ENCODE measurements at regions not wholly inside any gene's neighbourhood (a gene's known extent, or its start where the extent isn't known, plus 50 kb on each side); places are given as distances from the start of the nearest gene placed in this dataset.

DNA sequence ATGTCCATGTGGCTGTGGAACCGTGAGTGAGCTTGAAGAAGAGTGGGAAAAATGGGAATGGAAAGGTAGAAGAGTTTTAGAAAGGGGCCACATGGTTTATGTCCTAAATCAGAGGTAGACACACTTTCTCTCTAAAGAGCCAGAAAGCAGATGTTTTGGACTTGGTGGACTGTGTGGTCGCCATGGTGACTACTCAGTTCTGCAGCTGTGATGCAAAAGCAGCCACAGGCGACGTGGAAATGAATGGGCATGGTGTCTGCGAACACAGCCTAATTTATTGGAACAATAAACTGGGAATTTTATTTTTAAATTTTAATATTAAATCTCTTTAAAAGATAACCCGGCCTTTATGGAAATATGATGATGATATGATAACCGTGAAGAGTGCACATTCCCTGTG lies 386.0 kb upstream of the FAT1 start:
- no peak for TF ChIP-seq TCF12 (IDR thresholded peaks at IDR 0.05; ENCODE audit: low read depth)
- TF ChIP-seq TEAD4 (IDR thresholded peaks at IDR 0.05), result no peak
- no peak for TF ChIP-seq RAD21 (IDR thresholded peaks at IDR 0.05; ENCODE audit: low read depth)
- no peak for TF ChIP-seq YY1 (IDR thresholded peaks at IDR 0.05; ENCODE audit: low read depth)
- no peak for TF ChIP-seq NFIC (IDR thresholded peaks at IDR 0.05)
- TF ChIP-seq EGR1 (IDR thresholded peaks at IDR 0.05), result no peak
- no peak for TF ChIP-seq TAF1 (IDR thresholded peaks at IDR 0.05; ENCODE audit: low read depth)
- no peak for TF ChIP-seq ZBTB7A (IDR thresholded peaks at IDR 0.05; ENCODE audit: low read depth)
- TF ChIP-seq REST (IDR thresholded peaks at IDR 0.05; ENCODE audit: low read depth), result no peak
- TF ChIP-seq CEBPB (IDR thresholded peaks at IDR 0.05), result no peak
- no peak for TF ChIP-seq FOXM1 (IDR thresholded peaks at IDR 0.05; ENCODE audit: borderline replicate concordance, low read depth)
- no peak for TF ChIP-seq USF1 (IDR thresholded peaks at IDR 0.05)
- no peak for TF ChIP-seq EP300 (IDR thresholded peaks at IDR 0.05; ENCODE audit: borderline replicate concordance)
- TF ChIP-seq CREB1 (IDR thresholded peaks at IDR 0.05; ENCODE audit: low read depth), result no peak

GRCh38 chr4:187118166-187118565 lies 394.5 kb upstream of the FAT1 start:
- TF ChIP-seq TAF1 (IDR thresholded peaks at IDR 0.05; ENCODE audit: low read depth) (no peak), TCF12 (IDR thresholded peaks at IDR 0.05; ENCODE audit: low read depth) (no peak), USF1 (IDR thresholded peaks at IDR 0.05) (no peak), CEBPB (IDR thresholded peaks at IDR 0.05) (no peak), FOXM1 (IDR thresholded peaks at IDR 0.05; ENCODE audit: borderline replicate concordance, low read depth) (no peak), EP300 (IDR thresholded peaks at IDR 0.05; ENCODE audit: borderline replicate concordance) (no peak), CREB1 (IDR thresholded peaks at IDR 0.05; ENCODE audit: low read depth) (no peak), YY1 (IDR thresholded peaks at IDR 0.05; ENCODE audit: low read depth) (no peak), MAX (IDR thresholded peaks at IDR 0.05) (no peak), REST (IDR thresholded peaks at IDR 0.05; ENCODE audit: low read depth) (no peak), TEAD4 (IDR thresholded peaks at IDR 0.05) (no peak), RAD21 (IDR thresholded peaks at IDR 0.05; ENCODE audit: low read depth) (no peak), ZBTB7A (IDR thresholded peaks at IDR 0.05; ENCODE audit: low read depth) (no peak), NFIC (IDR thresholded peaks at IDR 0.05) (no peak), EGR1 (IDR thresholded peaks at IDR 0.05) (no peak)

DNA sequence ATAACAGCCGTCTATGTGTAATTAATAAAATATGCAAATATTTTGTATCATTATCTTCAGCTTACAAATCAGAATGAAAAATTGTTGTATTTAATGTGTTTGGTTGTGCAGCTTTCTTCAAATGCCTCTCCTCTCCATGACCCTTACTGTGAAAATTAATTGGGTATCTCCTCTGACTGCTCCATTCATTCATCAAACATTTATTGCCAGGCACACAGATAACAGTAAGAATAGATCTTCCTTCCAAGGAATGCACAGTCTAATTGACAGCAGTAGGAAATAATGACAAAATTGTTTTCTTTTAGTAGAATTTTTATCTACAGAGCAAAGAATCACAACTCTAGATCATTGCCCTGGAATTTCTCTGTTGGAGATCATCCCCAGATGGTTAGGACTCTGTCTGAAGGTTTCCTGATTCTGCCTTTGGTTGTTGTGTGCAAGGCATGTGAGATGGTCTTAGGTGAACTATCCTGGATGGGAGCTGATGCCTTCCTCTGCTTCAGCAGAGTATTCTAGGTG lies 395.0 kb upstream of the FAT1 start:
- TF ChIP-seq RAD21 (IDR thresholded peaks at IDR 0.05; ENCODE audit: low read depth) (no peak), USF1 (IDR thresholded peaks at IDR 0.05) (no peak), ZBTB7A (IDR thresholded peaks at IDR 0.05; ENCODE audit: low read depth) (no peak), FOXM1 (IDR thresholded peaks at IDR 0.05; ENCODE audit: borderline replicate concordance, low read depth) (no peak), TCF12 (IDR thresholded peaks at IDR 0.05; ENCODE audit: low read depth) (no peak), REST (IDR thresholded peaks at IDR 0.05; ENCODE audit: low read depth) (no peak), TEAD4 (IDR thresholded peaks at IDR 0.05) (no peak), EGR1 (IDR thresholded peaks at IDR 0.05) (no peak), MAX (IDR thresholded peaks at IDR 0.05) (no peak), TAF1 (IDR thresholded peaks at IDR 0.05; ENCODE audit: low read depth) (no peak), YY1 (IDR thresholded peaks at IDR 0.05; ENCODE audit: low read depth) (no peak), CEBPB (IDR thresholded peaks at IDR 0.05) (no peak), EP300 (IDR thresholded peaks at IDR 0.05; ENCODE audit: borderline replicate concordance) (no peak), NFIC (IDR thresholded peaks at IDR 0.05) (no peak), CREB1 (IDR thresholded peaks at IDR 0.05; ENCODE audit: low read depth) (no peak)

- TF ChIP-seq REST (IDR thresholded peaks at IDR 0.05; ENCODE audit: low read depth), result no peak
- TF ChIP-seq EP300 (IDR thresholded peaks at IDR 0.05; ENCODE audit: borderline replicate concordance), result no peak
- TF ChIP-seq TCF12 (IDR thresholded peaks at IDR 0.05; ENCODE audit: low read depth), result no peak
- TF ChIP-seq FOXM1 (IDR thresholded peaks at IDR 0.05; ENCODE audit: borderline replicate concordance, low read depth), result no peak
- no peak for TF ChIP-seq TEAD4 (IDR thresholded peaks at IDR 0.05)
- TF ChIP-seq CEBPB (IDR thresholded peaks at IDR 0.05), result no peak
- TF ChIP-seq ZBTB7A (IDR thresholded peaks at IDR 0.05; ENCODE audit: low read depth), result no peak
- no peak for TF ChIP-seq MAX (IDR thresholded peaks at IDR 0.05)
- no peak for TF ChIP-seq TAF1 (IDR thresholded peaks at IDR 0.05; ENCODE audit: low read depth)
- TF ChIP-seq RAD21 (IDR thresholded peaks at IDR 0.05; ENCODE audit: low read depth), result no peak
- TF ChIP-seq YY1 (IDR thresholded peaks at IDR 0.05; ENCODE audit: low read depth), result no peak
Measured at GRCh38 chr4:187124331-187124730, 400.7 kb upstream of the FAT1 start.

All from Ishikawa (cell line).